AG08395 (cell line): ENCODE measurements at regions not wholly inside any gene's neighbourhood (a gene's known extent, or its start where the extent isn't known, plus 50 kb on each side); places are given as distances from the start of the nearest gene placed in this dataset.

Experiments
- DNase-seq: peaks from one replicate; pipeline ENCODE4 v3.0.0; 2012; ENCODE audit warnings: mixed read lengths, low spot score

- DNase-seq = no peak
Observed at GRCh38 chr6:163985710-163986109, 571.2 kb downstream of the QKI start.

GRCh38 chr6:163985040-163985439, 570.5 kb downstream of the QKI start:
- DNase-seq = no peak

GRCh38 chr6:163984124-163984936, 569.8 kb downstream of the QKI start:
- DNase-seq = no peak

- no peak for DNase-seq
Observed at GRCh38 chr6:163983679-163984078, 569.2 kb downstream of the QKI start.

- DNase-seq = no peak
Observed at GRCh38 chr6:163974322-163974721, 559.8 kb downstream of the QKI start.

- no peak for DNase-seq
Observed at GRCh38 chr6:163971841-163972838, 557.6 kb downstream of the QKI start.

GRCh38 chr6:163970846-163971564, 556.5 kb downstream of the QKI start:
- DNase-seq = no peak

GRCh38 chr6:163965426-163966348, 551.2 kb downstream of the QKI start:
- no peak for DNase-seq

GRCh38 chr6:163964789-163965188, 550.3 kb downstream of the QKI start:
- no peak for DNase-seq

GRCh38 chr6:163963205-163964120, 548.9 kb downstream of the QKI start:
- DNase-seq = no peak

GRCh38 chr6:163962627-163963117, 548.2 kb downstream of the QKI start:
- no peak for DNase-seq

GRCh38 chr6:163960128-163960527, 545.6 kb downstream of the QKI start:
- no peak for DNase-seq

GRCh38 chr6:163958646-163959045, 544.1 kb downstream of the QKI start:
- DNase-seq = peak; percentile 53

- peak; percentile 87 for DNase-seq
Observed at GRCh38 chr6:163956571-163957407, 542.3 kb downstream of the QKI start.

GRCh38 chr6:163955756-163956155, 541.2 kb downstream of the QKI start:
- no peak for DNase-seq

GRCh38 chr6:163955096-163955495, 540.6 kb downstream of the QKI start:
- peak; percentile 91 for DNase-seq

GRCh38 chr6:163954088-163954775, 539.7 kb downstream of the QKI start:
- DNase-seq = no peak

GRCh38 chr6:163952005-163952404, 537.5 kb downstream of the QKI start:
- DNase-seq = no peak
